ENCODE measurements at regions not wholly inside any gene's neighbourhood (a gene's known extent, or its start where the extent isn't known, plus 50 kb on each side); places are given as distances from the start of the nearest gene placed in this dataset.

DNA sequence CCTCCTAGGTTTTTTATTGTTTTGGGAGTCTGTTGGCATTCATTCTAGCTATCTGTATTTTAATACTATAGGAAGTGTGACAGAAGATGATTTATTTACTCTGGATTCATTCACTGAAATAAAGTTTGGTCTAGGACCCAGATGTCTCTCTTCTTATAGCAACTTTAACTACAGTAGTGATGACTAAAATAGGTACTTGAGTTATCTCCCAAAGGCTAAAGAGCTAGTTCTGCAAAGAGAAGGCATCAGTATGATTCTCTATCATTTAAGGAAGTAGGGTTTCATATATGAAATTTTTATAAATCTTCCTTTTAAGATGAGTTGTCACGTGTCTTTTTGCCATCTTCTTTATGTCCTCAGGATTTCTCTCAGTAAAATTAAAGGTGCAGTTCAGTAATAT, 507.4 kb downstream of the KCTD12 start:
- POLR2A ChIA-PET (ENCODE audit: low non-redundant PET) = no interaction called here
- intact Hi-C loops (cut with micrococcal nuclease; ENCODE audit: unreplicated experiment) = no loop called here

DNA sequence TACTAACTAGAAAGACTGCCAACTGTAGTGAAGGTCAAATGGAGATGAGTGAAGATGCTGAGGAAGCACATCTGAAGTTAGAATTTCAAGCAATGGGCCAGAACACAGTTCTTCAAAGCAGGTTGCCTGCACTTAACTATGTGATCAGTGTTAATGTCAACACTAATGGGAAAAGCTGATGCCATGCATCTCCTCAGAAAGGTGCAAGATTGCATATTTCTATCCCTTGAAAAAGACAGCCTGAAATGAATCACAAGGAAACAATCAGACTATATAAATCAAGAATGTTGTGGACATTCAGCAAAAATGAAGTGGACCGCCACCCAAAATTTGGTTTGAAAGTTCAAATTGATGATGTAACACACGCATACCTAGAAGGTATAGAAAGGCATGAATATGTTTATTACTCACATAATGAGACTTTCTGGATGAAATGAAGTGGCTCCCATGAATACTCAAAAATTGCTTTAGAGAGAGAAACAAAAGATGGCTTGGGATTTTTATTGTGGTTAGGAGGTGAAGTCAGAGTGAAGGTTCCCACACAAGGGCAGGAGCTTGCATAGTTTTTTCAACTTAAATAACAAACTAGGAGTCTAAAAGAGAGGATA, 522.4 kb downstream of the KCTD12 start:
- no TSS peak for BruUV-seq (replicated peaks)

More for the DNA sequence above, 507.4 kb downstream of the KCTD12 start:
- no peak overlapping the region for H3K4me3 ChIP-seq (ENCODE audit: low read depth, low read length, poor library complexity, severe bottlenecking)
- H3K27ac ChIP-seq (ENCODE audit: low read depth, low read length, poor library complexity, severe bottlenecking) = no peak overlapping the region
- no peaks in the 10 kb centered on the region for H3K4me1 ChIP-seq (ENCODE audit: insufficient read depth, low read length, poor library complexity, severe bottlenecking)
- H3K9me3 ChIP-seq (ENCODE audit: low read depth, low read length, poor library complexity, severe bottlenecking) = no peaks in the 10 kb centered on the region
- H3K36me3 ChIP-seq (ENCODE audit: insufficient read depth, low read length, poor library complexity, severe bottlenecking) = no peaks in the 10 kb centered on the region
- CTCF ChIA-PET = no interaction called here
- no TSS peak for BruUV-seq (replicated peaks)
- peaks cover 9% of the 10 kb centered on the region for H3K27me3 ChIP-seq (replicated peaks; ENCODE audit: insufficient read depth, low read depth, low read length, poor library complexity)
- TF ChIP-seq CTCF (conservative IDR thresholded peaks at IDR 0.05; ENCODE audit: low read depth, low read length) = no peak
- TF ChIP-seq EZH2 (IDR thresholded peaks at IDR 0.05; ENCODE audit: borderline replicate concordance, low read depth, low read length, poor library complexity, severe bottlenecking) = no peak
- no peak for DNase-seq (ENCODE audit: low spot score)

DNA sequence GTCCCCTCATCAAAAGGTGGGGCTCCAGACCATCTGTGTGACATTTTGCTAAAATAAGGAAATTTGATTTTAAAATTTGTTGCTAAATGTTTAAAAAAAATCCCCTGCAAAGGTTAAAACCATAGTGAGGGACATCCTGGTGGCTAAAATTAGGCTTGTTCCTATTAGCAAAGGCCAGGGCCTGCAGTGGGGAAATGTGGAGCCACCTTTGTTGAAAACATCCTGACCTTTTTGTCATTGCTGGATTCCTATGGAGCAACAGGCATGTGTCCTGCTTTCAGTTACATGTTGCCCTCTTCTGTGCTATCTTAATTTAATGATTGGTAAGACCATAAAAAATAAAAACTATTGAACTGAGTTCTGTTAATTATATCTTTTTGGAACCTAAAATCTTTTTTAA, 524.3 kb downstream of the KCTD12 start:
- Histone ChIP-seq H3K4me3 (ENCODE audit: low read depth, low read length, poor library complexity, severe bottlenecking) (no peak overlapping the region), H3K4me1 (ENCODE audit: insufficient read depth, low read length, poor library complexity, severe bottlenecking) (no peaks in the 10 kb centered on the region), H3K27ac (ENCODE audit: low read depth, low read length, poor library complexity, severe bottlenecking) (no peak overlapping the region), H3K27me3 (replicated peaks; ENCODE audit: insufficient read depth, low read depth, low read length, poor library complexity) (no peaks in the 10 kb centered on the region), H3K9me3 (ENCODE audit: low read depth, low read length, poor library complexity, severe bottlenecking) (no peaks in the 10 kb centered on the region), H3K36me3 (ENCODE audit: insufficient read depth, low read length, poor library complexity, severe bottlenecking) (no peaks in the 10 kb centered on the region)
- ChIA-PET POLR2A (ENCODE audit: low non-redundant PET) (no interaction called here), CTCF (no interaction called here)
- DNase-seq (ENCODE audit: low spot score) = no peak
- TF ChIP-seq EZH2 (IDR thresholded peaks at IDR 0.05; ENCODE audit: borderline replicate concordance, low read depth, low read length, poor library complexity, severe bottlenecking) (no peak), CTCF (conservative IDR thresholded peaks at IDR 0.05; ENCODE audit: low read depth, low read length) (no peak)
- intact Hi-C loops (cut with micrococcal nuclease; ENCODE audit: unreplicated experiment) = no loop called here
- BruUV-seq (replicated peaks) = no TSS peak

More for the DNA sequence above, 522.4 kb downstream of the KCTD12 start:
- ChIA-PET CTCF (no interaction called here), POLR2A (ENCODE audit: low non-redundant PET) (no interaction called here)
- no peak for DNase-seq (ENCODE audit: low spot score)
- H3K4me3 ChIP-seq (ENCODE audit: low read depth, low read length, poor library complexity, severe bottlenecking) = no peak overlapping the region
- no peak for TF ChIP-seq CTCF (conservative IDR thresholded peaks at IDR 0.05; ENCODE audit: low read depth, low read length)
- no peak for TF ChIP-seq EZH2 (IDR thresholded peaks at IDR 0.05; ENCODE audit: borderline replicate concordance, low read depth, low read length, poor library complexity, severe bottlenecking)
- no peaks in the 10 kb centered on the region for H3K9me3 ChIP-seq (ENCODE audit: low read depth, low read length, poor library complexity, severe bottlenecking)
- no peaks in the 10 kb centered on the region for H3K4me1 ChIP-seq (ENCODE audit: insufficient read depth, low read length, poor library complexity, severe bottlenecking)
- no peaks in the 10 kb centered on the region for H3K27me3 ChIP-seq (replicated peaks; ENCODE audit: insufficient read depth, low read depth, low read length, poor library complexity)
- intact Hi-C loops (cut with micrococcal nuclease; ENCODE audit: unreplicated experiment) = no loop called here
- H3K36me3 ChIP-seq (ENCODE audit: insufficient read depth, low read length, poor library complexity, severe bottlenecking) = no peaks in the 10 kb centered on the region
- no peak overlapping the region for H3K27ac ChIP-seq (ENCODE audit: low read depth, low read length, poor library complexity, severe bottlenecking)

Measured in A673 (cell line).